ENCODE measurements at regions not wholly inside any gene's neighbourhood (a gene's known extent, or its start where the extent isn't known, plus 50 kb on each side); places are given as distances from the start of the nearest gene placed in this dataset.

GRCh38 chr20:23244156-23244915 is 106.3 kb upstream of the NXT1 start:
- Mint-ChIP-seq H3K4me3 (no peak overlapping the region), H3K36me3 (ENCODE audit: insufficient read depth) (no peaks in the 10 kb centered on the region), H3K27me3 (peaks cover 3% of the 10 kb centered on the region), H3K27ac (ENCODE audit: low read depth) (no peak overlapping the region), H3K4me1 (no peaks in the 10 kb centered on the region), H3K9me3 (peaks cover under 1% of the 10 kb centered on the region)
- DNase-seq (ENCODE audit: low spot score in 2 of 2) (no peak), ATAC-seq (replicated peaks; ENCODE audit: extremely low read depth, poor library complexity, severe bottlenecking) (no peak)

- Mint-ChIP-seq H3K9me3 (peaks cover 7% of the 10 kb centered on the region), H3K36me3 (ENCODE audit: insufficient read depth) (no peaks in the 10 kb centered on the region), H3K4me1 (no peaks in the 10 kb centered on the region), H3K27ac (ENCODE audit: low read depth) (no peak overlapping the region), H3K27me3 (peaks cover 8% of the 10 kb centered on the region), H3K4me3 (no peak overlapping the region)
- no peak for DNase-seq (ENCODE audit: low spot score in 2 of 2)
- no peak for ATAC-seq (replicated peaks; ENCODE audit: extremely low read depth, poor library complexity, severe bottlenecking)
Observed at GRCh38 chr20:23243791-23244155, 106.8 kb upstream of the NXT1 start.

- ATAC-seq (replicated peaks; ENCODE audit: extremely low read depth, poor library complexity, severe bottlenecking) (no peak), DNase-seq (ENCODE audit: low spot score in 2 of 2) (no peak)
- Mint-ChIP-seq H3K4me1 (no peaks in the 10 kb centered on the region), H3K9me3 (peaks cover 11% of the 10 kb centered on the region), H3K27me3 (peaks cover 19% of the 10 kb centered on the region), H3K4me3 (no peak overlapping the region), H3K27ac (ENCODE audit: low read depth) (no peak overlapping the region), H3K36me3 (ENCODE audit: insufficient read depth) (no peaks in the 10 kb centered on the region)
Observed at GRCh38 chr20:23242556-23243180, 107.9 kb upstream of the NXT1 start.

- Mint-ChIP-seq H3K36me3 (ENCODE audit: insufficient read depth) (no peaks in the 10 kb centered on the region), H3K27me3 (peaks cover 20% of the 10 kb centered on the region), H3K9me3 (peaks cover 16% of the 10 kb centered on the region), H3K4me3 (no peak overlapping the region), H3K27ac (ENCODE audit: low read depth) (no peak overlapping the region), H3K4me1 (no peaks in the 10 kb centered on the region)
- no peak for DNase-seq (ENCODE audit: low spot score in 2 of 2)
- ATAC-seq (replicated peaks; ENCODE audit: extremely low read depth, poor library complexity, severe bottlenecking): no peak
Observed at GRCh38 chr20:23242104-23242503, 108.5 kb upstream of the NXT1 start.

- no peaks in the 10 kb centered on the region for H3K36me3 Mint-ChIP-seq (ENCODE audit: insufficient read depth)
- no peaks in the 10 kb centered on the region for H3K4me1 Mint-ChIP-seq
- ATAC-seq (replicated peaks; ENCODE audit: extremely low read depth, poor library complexity, severe bottlenecking): no peak
- DNase-seq (ENCODE audit: low spot score in 2 of 2): no peak
- no peak overlapping the region for H3K27ac Mint-ChIP-seq (ENCODE audit: low read depth)
- no peak overlapping the region for H3K4me3 Mint-ChIP-seq
- peaks cover 16% of the 10 kb centered on the region for H3K9me3 Mint-ChIP-seq
- H3K27me3 Mint-ChIP-seq: peaks cover 20% of the 10 kb centered on the region
Observed at GRCh38 chr20:23241416-23241815, 109.2 kb upstream of the NXT1 start.

- DNase-seq (ENCODE audit: low spot score in 2 of 2) (no peak), ATAC-seq (replicated peaks; ENCODE audit: extremely low read depth, poor library complexity, severe bottlenecking) (no peak)
- Mint-ChIP-seq H3K4me3 (no peak overlapping the region), H3K36me3 (ENCODE audit: insufficient read depth) (no peaks in the 10 kb centered on the region), H3K9me3 (peaks cover 16% of the 10 kb centered on the region), H3K4me1 (no peaks in the 10 kb centered on the region), H3K27ac (ENCODE audit: low read depth) (no peak overlapping the region), H3K27me3 (peaks cover 20% of the 10 kb centered on the region)
Observed at GRCh38 chr20:23240519-23240918, 110.1 kb upstream of the NXT1 start.

GRCh38 chr20:23237201-23237600 is 113.4 kb upstream of the NXT1 start:
- H3K27me3 Mint-ChIP-seq: peaks cover 20% of the 10 kb centered on the region
- no peaks in the 10 kb centered on the region for H3K36me3 Mint-ChIP-seq (ENCODE audit: insufficient read depth)
- no peak overlapping the region for H3K4me3 Mint-ChIP-seq
- ATAC-seq (replicated peaks; ENCODE audit: extremely low read depth, poor library complexity, severe bottlenecking) (no peak), DNase-seq (ENCODE audit: low spot score in 2 of 2) (no peak)
- no peaks in the 10 kb centered on the region for H3K4me1 Mint-ChIP-seq
- H3K27ac Mint-ChIP-seq (ENCODE audit: low read depth): no peak overlapping the region
- H3K9me3 Mint-ChIP-seq: peaks cover 16% of the 10 kb centered on the region

- ATAC-seq (replicated peaks; ENCODE audit: extremely low read depth, poor library complexity, severe bottlenecking) (no peak), DNase-seq (ENCODE audit: low spot score in 2 of 2) (no peak)
- peaks cover 26% of the 10 kb centered on the region for H3K9me3 Mint-ChIP-seq
- peaks cover 32% of the 10 kb centered on the region for H3K27me3 Mint-ChIP-seq
- H3K4me3 Mint-ChIP-seq: no peak overlapping the region
- H3K27ac Mint-ChIP-seq (ENCODE audit: low read depth): no peak overlapping the region
- no peaks in the 10 kb centered on the region for H3K4me1 Mint-ChIP-seq
- no peaks in the 10 kb centered on the region for H3K36me3 Mint-ChIP-seq (ENCODE audit: insufficient read depth)
Observed at GRCh38 chr20:23235173-23236027, 115.2 kb upstream of the NXT1 start.

GRCh38 chr20:23234311-23235078 is 116.1 kb upstream of the NXT1 start:
- Mint-ChIP-seq H3K9me3 (peaks cover 26% of the 10 kb centered on the region), H3K4me3 (no peak overlapping the region), H3K27me3 (peaks cover 31% of the 10 kb centered on the region), H3K36me3 (ENCODE audit: insufficient read depth) (no peaks in the 10 kb centered on the region), H3K4me1 (no peaks in the 10 kb centered on the region), H3K27ac (ENCODE audit: low read depth) (no peak overlapping the region)
- DNase-seq (ENCODE audit: low spot score in 2 of 2): no peak
- ATAC-seq (replicated peaks; ENCODE audit: extremely low read depth, poor library complexity, severe bottlenecking): no peak

GRCh38 chr20:23233341-23233740 is 117.2 kb upstream of the NXT1 start:
- Mint-ChIP-seq H3K9me3 (peaks cover 16% of the 10 kb centered on the region), H3K36me3 (ENCODE audit: insufficient read depth) (no peaks in the 10 kb centered on the region), H3K4me1 (no peaks in the 10 kb centered on the region), H3K4me3 (no peak overlapping the region), H3K27ac (ENCODE audit: low read depth) (no peak overlapping the region), H3K27me3 (peaks cover 20% of the 10 kb centered on the region)
- ATAC-seq (replicated peaks; ENCODE audit: extremely low read depth, poor library complexity, severe bottlenecking) (no peak), DNase-seq (ENCODE audit: low spot score in 2 of 2) (no peak)

GRCh38 chr20:23232679-23233308 is 117.8 kb upstream of the NXT1 start:
- Mint-ChIP-seq H3K4me3 (no peak overlapping the region), H3K9me3 (peaks cover 16% of the 10 kb centered on the region), H3K27ac (ENCODE audit: low read depth) (no peak overlapping the region), H3K36me3 (ENCODE audit: insufficient read depth) (no peaks in the 10 kb centered on the region), H3K4me1 (no peaks in the 10 kb centered on the region), H3K27me3 (peaks cover 14% of the 10 kb centered on the region)
- DNase-seq (ENCODE audit: low spot score in 2 of 2) (no peak), ATAC-seq (replicated peaks; ENCODE audit: extremely low read depth, poor library complexity, severe bottlenecking) (no peak)

- H3K4me3 Mint-ChIP-seq: no peak overlapping the region
- H3K9me3 Mint-ChIP-seq: peaks cover 11% of the 10 kb centered on the region
- DNase-seq (ENCODE audit: low spot score in 2 of 2) (no peak), ATAC-seq (replicated peaks; ENCODE audit: extremely low read depth, poor library complexity, severe bottlenecking) (no peak)
- peaks cover 11% of the 10 kb centered on the region for H3K27me3 Mint-ChIP-seq
- no peaks in the 10 kb centered on the region for H3K4me1 Mint-ChIP-seq
- no peak overlapping the region for H3K27ac Mint-ChIP-seq (ENCODE audit: low read depth)
- H3K36me3 Mint-ChIP-seq (ENCODE audit: insufficient read depth): no peaks in the 10 kb centered on the region
Observed at GRCh38 chr20:23232219-23232581, 118.4 kb upstream of the NXT1 start.
